Activated CD8-positive, alpha-beta memory T cell treated with anti-CD3 and anti-CD28 coated beads, Interleukin-2, amount 50 U/mL, for 48 hours (primary cell): ENCODE measurements at regions not wholly inside any gene's neighbourhood (a gene's known extent, or its start where the extent isn't known, plus 50 kb on each side); places are given as distances from the start of the nearest gene placed in this dataset.
"Not testable (repeated sequence)": the region's sequence is repeated elsewhere in the genome, so short reads cannot be mapped to it uniquely, and the experiment has no call there.

Experiments used
- DNase-seq: peaks from one replicate; pipeline ENCODE4 v3.0.0-alpha.2; 2020

- not testable (repeated sequence) for DNase-seq
Observed at GRCh38 chr21:6561168-6561567, 3960.2 kb upstream of the TPTE start.

GRCh38 chr21:6561578-6561977 lies 3959.8 kb upstream of the TPTE start:
- not testable (repeated sequence) for DNase-seq

- peak; percentile 37 for DNase-seq
Observed at GRCh38 chr21:6564543-6565166, 3956.7 kb upstream of the TPTE start.

GRCh38 chr21:6565190-6566094 lies 3955.9 kb upstream of the TPTE start:
- DNase-seq: peak; percentile 53

GRCh38 chr21:6567542-6567941 lies 3953.8 kb upstream of the TPTE start:
- peak; percentile 28 for DNase-seq

GRCh38 chr21:6569152-6569551 lies 3952.2 kb upstream of the TPTE start:
- not testable (repeated sequence) for DNase-seq

GRCh38 chr21:6569587-6570392 lies 3951.6 kb upstream of the TPTE start:
- DNase-seq: not testable (repeated sequence)

- not testable (repeated sequence) for DNase-seq
Observed at GRCh38 chr21:6570700-6571368, 3950.5 kb upstream of the TPTE start.

GRCh38 chr21:6573576-6573975 lies 3947.8 kb upstream of the TPTE start:
- DNase-seq: not testable (repeated sequence)

GRCh38 chr21:6579801-6580200 lies 3941.6 kb upstream of the TPTE start:
- DNase-seq: not testable (repeated sequence)
